ENCODE measurements at regions not wholly inside any gene's neighbourhood (a gene's known extent, or its start where the extent isn't known, plus 50 kb on each side); places are given as distances from the start of the nearest gene placed in this dataset.

GRCh38 chr4:106454021-106454420 is 85.4 kb upstream of the GIMD1 start:
- H3K14ac ChIP-seq (ENCODE audit: insufficient read depth, low read length), result no peak overlapping the region
- no peak overlapping the region for H2BK20ac ChIP-seq (ENCODE audit: low read depth, low read length, poor library complexity, severe bottlenecking)
- H2AFZ ChIP-seq (ENCODE audit: low read length), result no peak overlapping the region
- H4K91ac ChIP-seq (ENCODE audit: insufficient read length, low read depth, low read length), result no peak overlapping the region
- Mint-ChIP-seq H3K36me3 (ENCODE audit: insufficient read depth in 1 of 3, low read depth in 3 of 3) (no peaks in the 10 kb centered on the region), H3K27ac (no peak overlapping the region), H3K27me3 (ENCODE audit: low read depth) (no peaks in the 10 kb centered on the region; the same call in none of the 2 replicates), H3K9me3 (no peaks in the 10 kb centered on the region), H3K4me3 (no peak overlapping the region), H3K4me1 (no peaks in the 10 kb centered on the region)
- H3K9ac ChIP-seq (ENCODE audit: extremely low read depth, insufficient read length, low read length), result no peak overlapping the region
- H3K4me1 ChIP-seq (ENCODE audit: insufficient read depth, low read length), result no peaks in the 10 kb centered on the region
- no peak overlapping the region for H2BK12ac ChIP-seq (ENCODE audit: insufficient read length, low read depth, low read length)
- no peak overlapping the region for H3K56ac ChIP-seq (ENCODE audit: insufficient read length, low read depth, low read length)
- WGBS (ENCODE audit: extremely low coverage, insufficient read length, low lambda C conversion rate), result no CpG with 5 or more reads among the region's 2 CpGs
- no peaks in the 10 kb centered on the region for H3K23me2 ChIP-seq (ENCODE audit: insufficient read length, low read depth, low read length, poor library complexity, severe bottlenecking)
- no peaks in the 10 kb centered on the region for H3K9me3 ChIP-seq (ENCODE audit: control insufficient read depth, low read depth, low read length)
- H2BK15ac ChIP-seq (ENCODE audit: low read depth, low read length), result no peak overlapping the region
- H4K20me1 ChIP-seq (ENCODE audit: control insufficient read depth, insufficient read depth, insufficient read length), result no peaks in the 10 kb centered on the region
- no peak overlapping the region for H3K18ac ChIP-seq (ENCODE audit: insufficient read length, low read depth, low read length)
- no peak overlapping the region for H3K27ac ChIP-seq (ENCODE audit: insufficient read length, low read depth, low read length)
- DNase-seq, result no peak
- H3K4me2 ChIP-seq (ENCODE audit: insufficient read depth, insufficient read length, low read length), result no peak overlapping the region
- no peaks in the 10 kb centered on the region for H3K79me2 ChIP-seq (ENCODE audit: insufficient read depth, low read length)
- H2BK5ac ChIP-seq (ENCODE audit: insufficient read length, low read length), result no peak overlapping the region
- no peak overlapping the region for H4K8ac ChIP-seq (replicated peaks; ENCODE audit: insufficient read length, low read depth, low read length)
- no peaks in the 10 kb centered on the region for H3K27me3 ChIP-seq (ENCODE audit: insufficient read depth, low read length)
- no peak overlapping the region for H3K23ac ChIP-seq (ENCODE audit: insufficient read length, low read depth, low read length)
- no peaks in the 10 kb centered on the region for H3K79me1 ChIP-seq (ENCODE audit: insufficient read depth, low read depth, low read length, poor library complexity, severe bottlenecking)
- H3K4ac ChIP-seq (ENCODE audit: low read depth, low read length), result no peak overlapping the region
- H4K5ac ChIP-seq (ENCODE audit: insufficient read length, low read depth, low read length), result no peak overlapping the region
- H2AK5ac ChIP-seq (ENCODE audit: insufficient read length, low read length), result no peak overlapping the region
- no peak overlapping the region for H2BK120ac ChIP-seq (ENCODE audit: low read depth, low read length, poor library complexity, severe bottlenecking)
- TF ChIP-seq, protein P1, sequence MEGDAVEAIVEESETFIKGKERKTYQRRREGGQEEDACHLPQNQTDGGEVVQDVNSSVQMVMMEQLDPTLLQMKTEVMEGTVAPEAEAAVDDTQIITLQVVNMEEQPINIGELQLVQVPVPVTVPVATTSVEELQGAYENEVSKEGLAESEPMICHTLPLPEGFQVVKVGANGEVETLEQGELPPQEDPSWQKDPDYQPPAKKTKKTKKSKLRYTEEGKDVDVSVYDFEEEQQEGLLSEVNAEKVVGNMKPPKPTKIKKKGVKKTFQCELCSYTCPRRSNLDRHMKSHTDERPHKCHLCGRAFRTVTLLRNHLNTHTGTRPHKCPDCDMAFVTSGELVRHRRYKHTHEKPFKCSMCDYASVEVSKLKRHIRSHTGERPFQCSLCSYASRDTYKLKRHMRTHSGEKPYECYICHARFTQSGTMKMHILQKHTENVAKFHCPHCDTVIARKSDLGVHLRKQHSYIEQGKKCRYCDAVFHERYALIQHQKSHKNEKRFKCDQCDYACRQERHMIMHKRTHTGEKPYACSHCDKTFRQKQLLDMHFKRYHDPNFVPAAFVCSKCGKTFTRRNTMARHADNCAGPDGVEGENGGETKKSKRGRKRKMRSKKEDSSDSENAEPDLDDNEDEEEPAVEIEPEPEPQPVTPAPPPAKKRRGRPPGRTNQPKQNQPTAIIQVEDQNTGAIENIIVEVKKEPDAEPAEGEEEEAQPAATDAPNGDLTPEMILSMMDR (conservative IDR thresholded peaks at IDR 0.05), result no peak
- H3T11ph ChIP-seq (ENCODE audit: low read length), result no peak overlapping the region

Measured in H9 (cell line).